GM23338 (cell line): ENCODE measurements at regions not wholly inside any gene's neighbourhood (a gene's known extent, or its start where the extent isn't known, plus 50 kb on each side); places are given as distances from the start of the nearest gene placed in this dataset.

Source experiments
- ATAC-seq: fragments of 200-7000 bp; cut with Tn5 transposase; 3 replicates; pipeline ENCODE4 v1.9.1; 2020
- DNase-seq: peaks from one replicate; pipeline ENCODE4 v3.0.0-alpha.2; 2015; ENCODE audit warnings: low spot score
- H2AFZ ChIP-seq: fragments of 200-600 bp; sonication (generic); 2 replicates; pipeline ENCODE4 v1.8.0; 2016; ENCODE audit warnings: antibody characterized with exemption, mild to moderate bottlenecking, moderate library complexity
- H3F3A ChIP-seq: fragments of 200-600 bp; sonication (generic); replicated peaks from 2 replicates; pipeline ENCODE4 v1.8.0; 2017; ENCODE audit warnings: antibody characterized with exemption, mixed run types, low read depth
- H3K27ac ChIP-seq: fragments of 200-600 bp; sonication (generic); 2 replicates; pipeline ENCODE4 v1.6.1; 2016; ENCODE audit warnings: low read depth
- H3K27me3 ChIP-seq: fragments of 200-600 bp; sonication (generic); 2 replicates; pipeline ENCODE4 v1.8.0; 2016; ENCODE audit warnings: mild to moderate bottlenecking, mixed run types, moderate library complexity; ENCODE audit not compliant: insufficient read depth
- H3K36me3 ChIP-seq: fragments of 200-600 bp; sonication (generic); 2 replicates; pipeline ENCODE4 v1.8.0; 2016; ENCODE audit warnings: mild to moderate bottlenecking; ENCODE audit not compliant: insufficient read depth
- H3K4me1 ChIP-seq: fragments of 200-600 bp; sonication (generic); 2 replicates; pipeline ENCODE4 v1.8.0; 2016; ENCODE audit warnings: mild to moderate bottlenecking, moderate library complexity; ENCODE audit not compliant: insufficient read depth
- H3K4me2 ChIP-seq: fragments of 200-600 bp; sonication (generic); 2 replicates; pipeline ENCODE4 v1.7.1; 2017; ENCODE audit warnings: mixed run types
- H3K4me3 ChIP-seq: fragments of 200-600 bp; sonication (generic); 2 replicates; pipeline ENCODE4 v1.6.1; 2016; ENCODE audit warnings: mixed run types
- H3K79me2 ChIP-seq: fragments of 200-600 bp; sonication (generic); replicated peaks from 2 replicates; pipeline ENCODE4 v1.8.0; 2017; ENCODE audit warnings: mild to moderate bottlenecking; ENCODE audit not compliant: insufficient read depth
- H3K9me2 ChIP-seq: fragments of 200-600 bp; sonication (generic); 2 replicates; pipeline ENCODE4 v1.8.0; 2017; ENCODE audit not compliant: insufficient read depth
- H4K20me1 ChIP-seq: fragments of 200-600 bp; sonication (generic); replicated peaks from 2 replicates; pipeline ENCODE4 v1.8.0; 2017; ENCODE audit warnings: mild to moderate bottlenecking; ENCODE audit not compliant: insufficient read depth
- H3K27ac Mint-ChIP-seq: 2 replicates; pipeline ENCODE4 v1.8.0; 2020; ENCODE audit warnings: inconsistent platforms, mild to moderate bottlenecking, moderate library complexity, mixed read lengths
- H3K27me3 Mint-ChIP-seq: 3 replicates; pipeline ENCODE4 v1.8.0; 2022; ENCODE audit warnings: low read depth, mild to moderate bottlenecking, moderate library complexity, mixed read lengths, inconsistent platforms; ENCODE audit not compliant: insufficient read depth, poor library complexity
- H3K36me3 Mint-ChIP-seq: 3 replicates; pipeline ENCODE4 v1.8.0; 2021; ENCODE audit warnings: low read depth, mild to moderate bottlenecking, inconsistent platforms, moderate library complexity, mixed read lengths
- H3K4me1 Mint-ChIP-seq: 3 replicates; pipeline ENCODE4 v1.8.0; 2020; ENCODE audit warnings: mild to moderate bottlenecking, inconsistent platforms, mixed read lengths
- H3K4me3 Mint-ChIP-seq: 3 replicates; pipeline ENCODE4 v1.8.0; 2021; ENCODE audit warnings: moderate library complexity, mild to moderate bottlenecking, inconsistent platforms, mixed read lengths
- H3K9me3 Mint-ChIP-seq: 3 replicates; pipeline ENCODE4 v1.8.0; 2020; ENCODE audit warnings: moderate library complexity, mild to moderate bottlenecking, inconsistent platforms, mixed read lengths
- CREB1 ChIP-seq: fragments of 250-450 bp; sonication (Bioruptor Pico); IDR thresholded peaks from 2 replicates; pipeline ENCODE4 v1.5.0; 2020; ENCODE audit warnings: low read depth, mild to moderate bottlenecking, moderate library complexity
- ETS1 ChIP-seq: IDR thresholded peaks from 2 replicates; pipeline ENCODE4 v1.6.1; 2016; ENCODE audit warnings: antibody characterized with exemption
- EZH2 ChIP-seq: fragments of 200-600 bp; sonication (generic); IDR thresholded peaks from one replicate; pipeline ENCODE4 v1.8.0; 2017; ENCODE audit warnings: antibody characterized with exemption, mild to moderate bottlenecking, low read depth; ENCODE audit not compliant: unreplicated experiment
- EZH2phosphoT487 ChIP-seq: fragments of 200-600 bp; sonication (generic); IDR thresholded peaks from one replicate; pipeline ENCODE4 v1.8.1; 2018; ENCODE audit warnings: antibody characterized with exemption; ENCODE audit not compliant: unreplicated experiment
- JUNB ChIP-seq: IDR thresholded peaks from one replicate; pipeline ENCODE4 v1.6.1; 2016; ENCODE audit warnings: antibody characterized with exemption; ENCODE audit not compliant: unreplicated experiment
- NANOG ChIP-seq: IDR thresholded peaks from 2 replicates; pipeline ENCODE4 v1.6.1; 2016; ENCODE audit warnings: antibody characterized with exemption, borderline replicate concordance
- POLR2AphosphoS5 ChIP-seq: IDR thresholded peaks from 2 replicates; pipeline ENCODE4 v1.6.1; 2016; ENCODE audit warnings: antibody characterized with exemption, low read depth
- STAT1 ChIP-seq: IDR thresholded peaks from one replicate; pipeline ENCODE4 v1.6.1; 2016; ENCODE audit warnings: antibody characterized with exemption; ENCODE audit not compliant: unreplicated experiment
- ZNF114 ChIP-seq: fragments of 250-450 bp; sonication (Bioruptor Pico); IDR thresholded peaks from 2 replicates; pipeline ENCODE4 v1.5.0; 2020; ENCODE audit warnings: mild to moderate bottlenecking, moderate library complexity
- ZNF331 ChIP-seq: fragments of 250-450 bp; sonication (Bioruptor Pico); IDR thresholded peaks from 2 replicates; pipeline ENCODE4 v1.5.0; 2020; ENCODE audit warnings: low read depth, mild to moderate bottlenecking, moderate library complexity
- TF ChIP-seq, protein P1 (sequence below), 2 experiments: fragments of 200-600 bp in 1 of 2; sonication (generic) in 1 of 2; conservative IDR thresholded peaks; 2 replicates each; pipeline versions ENCODE4 v1.5.1 to v1.6.1; 2016 to 2017; ENCODE audit warnings: antibody characterized with exemption in 2 of 2, low read depth in 2 of 2, mild to moderate bottlenecking in 2 of 2, moderate library complexity in 1 of 2

GRCh38 chr7:132049462-132050304, 493.3 kb upstream of the PODXL start:
- ATAC-seq (peak; percentile 94), DNase-seq (peak; percentile 78)
- no peaks in the 10 kb centered on the region for H3K36me3 Mint-ChIP-seq
- H3K9me3 Mint-ChIP-seq: no peaks in the 10 kb centered on the region
- H3K4me3 Mint-ChIP-seq: no peak overlapping the region
- Histone ChIP-seq H3K4me2 (no peak overlapping the region), H3K4me3 (no peak overlapping the region), H3K27me3 (no peaks in the 10 kb centered on the region), H3F3A (no peaks in the 10 kb centered on the region), H3K79me2 (no peaks in the 10 kb centered on the region), H3K4me1 (no peaks in the 10 kb centered on the region), H4K20me1 (no peaks in the 10 kb centered on the region), H3K9me2 (no peaks in the 10 kb centered on the region), H3K36me3 (no peaks in the 10 kb centered on the region), H3K27ac (no peak overlapping the region), H2AFZ (peak overlapping the region; percentile 77; the same call in 1 of the 2 replicates)
- no peaks in the 10 kb centered on the region for H3K27me3 Mint-ChIP-seq
- no peak overlapping the region for H3K27ac Mint-ChIP-seq
- H3K4me1 Mint-ChIP-seq: no peaks in the 10 kb centered on the region; the same call in 2 of the 3 replicates
- TF ChIP-seq ZNF331 (CRISPR knock-in tag): no peak
- TF ChIP-seq, protein P1, sequence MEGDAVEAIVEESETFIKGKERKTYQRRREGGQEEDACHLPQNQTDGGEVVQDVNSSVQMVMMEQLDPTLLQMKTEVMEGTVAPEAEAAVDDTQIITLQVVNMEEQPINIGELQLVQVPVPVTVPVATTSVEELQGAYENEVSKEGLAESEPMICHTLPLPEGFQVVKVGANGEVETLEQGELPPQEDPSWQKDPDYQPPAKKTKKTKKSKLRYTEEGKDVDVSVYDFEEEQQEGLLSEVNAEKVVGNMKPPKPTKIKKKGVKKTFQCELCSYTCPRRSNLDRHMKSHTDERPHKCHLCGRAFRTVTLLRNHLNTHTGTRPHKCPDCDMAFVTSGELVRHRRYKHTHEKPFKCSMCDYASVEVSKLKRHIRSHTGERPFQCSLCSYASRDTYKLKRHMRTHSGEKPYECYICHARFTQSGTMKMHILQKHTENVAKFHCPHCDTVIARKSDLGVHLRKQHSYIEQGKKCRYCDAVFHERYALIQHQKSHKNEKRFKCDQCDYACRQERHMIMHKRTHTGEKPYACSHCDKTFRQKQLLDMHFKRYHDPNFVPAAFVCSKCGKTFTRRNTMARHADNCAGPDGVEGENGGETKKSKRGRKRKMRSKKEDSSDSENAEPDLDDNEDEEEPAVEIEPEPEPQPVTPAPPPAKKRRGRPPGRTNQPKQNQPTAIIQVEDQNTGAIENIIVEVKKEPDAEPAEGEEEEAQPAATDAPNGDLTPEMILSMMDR (conservative IDR thresholded peaks at IDR 0.05; ENCODE audit: low read depth in 2 of 2): peak; percentile 74 to 97

- H3K27me3 ChIP-seq: no peaks in the 10 kb centered on the region
- H3K4me2 ChIP-seq: no peak overlapping the region
- no peaks in the 10 kb centered on the region for H3F3A ChIP-seq
- H3K9me3 Mint-ChIP-seq: no peaks in the 10 kb centered on the region
- no peak for DNase-seq
- H3K4me1 ChIP-seq: no peaks in the 10 kb centered on the region
- no peak overlapping the region for H3K27ac ChIP-seq
- 0 out of 2 replicates have a peak, but pooled peaks cover 3% of the 10 kb centered on the region for H4K20me1 ChIP-seq
- no peak overlapping the region for H3K4me3 ChIP-seq
- H3K4me1 Mint-ChIP-seq: no peaks in the 10 kb centered on the region
- H3K27me3 Mint-ChIP-seq: no peaks in the 10 kb centered on the region
- H3K4me3 Mint-ChIP-seq: no peak overlapping the region
- no peak overlapping the region for H2AFZ ChIP-seq
- H3K9me2 ChIP-seq: no peaks in the 10 kb centered on the region; the same call in 1 of the 2 replicates
- no peaks in the 10 kb centered on the region for H3K36me3 ChIP-seq
- no peaks in the 10 kb centered on the region for H3K79me2 ChIP-seq
- H3K36me3 Mint-ChIP-seq: no peaks in the 10 kb centered on the region
- H3K27ac Mint-ChIP-seq: no peak overlapping the region
- ATAC-seq: no peak
- TF ChIP-seq EZH2 (no peak), ZNF114 (no peak), POLR2AphosphoS5 (no peak), EZH2phosphoT487 (no peak), NANOG (no peak)
Observed at GRCh38 chr7:132045481-132045980, 489.1 kb upstream of the PODXL start.

GRCh38 chr7:132045002-132045401, 488.6 kb upstream of the PODXL start:
- Mint-ChIP-seq H3K4me3 (no peak overlapping the region), H3K27ac (no peak overlapping the region), H3K36me3 (no peaks in the 10 kb centered on the region), H3K4me1 (no peaks in the 10 kb centered on the region), H3K27me3 (no peaks in the 10 kb centered on the region), H3K9me3 (no peaks in the 10 kb centered on the region)
- H3K36me3 ChIP-seq: no peaks in the 10 kb centered on the region
- H3F3A ChIP-seq: no peaks in the 10 kb centered on the region
- no peak overlapping the region for H3K4me2 ChIP-seq
- ATAC-seq (no peak), DNase-seq (no peak)
- H3K9me2 ChIP-seq: no peaks in the 10 kb centered on the region; the same call in 1 of the 2 replicates
- no peak overlapping the region for H2AFZ ChIP-seq
- H4K20me1 ChIP-seq: 0 out of 2 replicates have a peak, but pooled peaks cover 3% of the 10 kb centered on the region
- H3K4me3 ChIP-seq: no peak overlapping the region
- no peaks in the 10 kb centered on the region for H3K4me1 ChIP-seq
- no peaks in the 10 kb centered on the region for H3K27me3 ChIP-seq
- no peaks in the 10 kb centered on the region for H3K79me2 ChIP-seq
- no peak overlapping the region for H3K27ac ChIP-seq
- no peak for TF ChIP-seq EZH2
- no peak for TF ChIP-seq JUNB
- TF ChIP-seq ZNF114: no peak
- TF ChIP-seq CREB1 (CRISPR knock-in tag): no peak
- no peak for TF ChIP-seq STAT1
- TF ChIP-seq ZNF331 (CRISPR knock-in tag): no peak
- TF ChIP-seq POLR2AphosphoS5: no peak
- no peak for TF ChIP-seq ETS1
- TF ChIP-seq EZH2phosphoT487: no peak
